Uterus (tissue), 2 donors: ENCODE measurements at regions not wholly inside any gene's neighbourhood (a gene's known extent, or its start where the extent isn't known, plus 50 kb on each side); places are given as distances from the start of the nearest gene placed in this dataset.

Experiments
- CTCF ChIP-seq, 4 experiments: fragments of 200-600 bp in 2 of 4; fragments of 450-650 bp in 2 of 4; sonication (generic) in 2 of 4; IDR thresholded peaks; one replicate each; pipeline ENCODE4 v1.5.1; 2016 to 2019; ENCODE audit warnings: antibody characterized with exemption in 4 of 4, mild to moderate bottlenecking in 2 of 4, moderate library complexity in 1 of 4
- POLR2A ChIP-seq, 2 donors: fragments of 450-650 bp; IDR thresholded peaks; one replicate each; pipeline ENCODE4 v1.6.1; 2016; ENCODE audit warnings: antibody characterized with exemption in 2 of 2, mild to moderate bottlenecking in 1 of 2, moderate library complexity in 1 of 2

- TF ChIP-seq POLR2A (IDR thresholded peaks at IDR 0.05) (no peak), CTCF (IDR thresholded peaks at IDR 0.05) (no peak)
Observed at GRCh38 chr7:16170671-16171070, 250.7 kb downstream of the CRPPA start.
